Adrenal gland (tissue), 5 donors: ENCODE measurements at regions not wholly inside any gene's neighbourhood (a gene's known extent, or its start where the extent isn't known, plus 50 kb on each side); places are given as distances from the start of the nearest gene placed in this dataset.
"Not testable (repeated sequence)": the region's sequence is repeated elsewhere in the genome, so short reads cannot be mapped to it uniquely, and the experiment has no call there.

Source experiments
- POLR2A ChIP-seq, 2 donors: fragments of 450-650 bp; IDR thresholded peaks; one replicate each; pipeline ENCODE4 v1.6.1; 2017; ENCODE audit warnings: antibody characterized with exemption in 2 of 2, mild to moderate bottlenecking in 2 of 2, moderate library complexity in 1 of 2
- TF ChIP-seq, protein P1 (sequence below), 6 experiments: fragments of 450-650 bp in 4 of 6; fragments of 200-600 bp in 2 of 6; sonication (generic) in 1 of 6; IDR thresholded peaks; 1 replicate in 5 of 6; 2 replicates in 1 of 6; pipeline versions ENCODE4 v1.5.1 to v1.8.0; 2016 to 2021; ENCODE audit warnings: antibody characterized with exemption in 6 of 6, mild to moderate bottlenecking in 2 of 6, moderate library complexity in 1 of 6
- donor health status: DM: no; HTN: no; CAD: no.

- TF ChIP-seq, protein P1, sequence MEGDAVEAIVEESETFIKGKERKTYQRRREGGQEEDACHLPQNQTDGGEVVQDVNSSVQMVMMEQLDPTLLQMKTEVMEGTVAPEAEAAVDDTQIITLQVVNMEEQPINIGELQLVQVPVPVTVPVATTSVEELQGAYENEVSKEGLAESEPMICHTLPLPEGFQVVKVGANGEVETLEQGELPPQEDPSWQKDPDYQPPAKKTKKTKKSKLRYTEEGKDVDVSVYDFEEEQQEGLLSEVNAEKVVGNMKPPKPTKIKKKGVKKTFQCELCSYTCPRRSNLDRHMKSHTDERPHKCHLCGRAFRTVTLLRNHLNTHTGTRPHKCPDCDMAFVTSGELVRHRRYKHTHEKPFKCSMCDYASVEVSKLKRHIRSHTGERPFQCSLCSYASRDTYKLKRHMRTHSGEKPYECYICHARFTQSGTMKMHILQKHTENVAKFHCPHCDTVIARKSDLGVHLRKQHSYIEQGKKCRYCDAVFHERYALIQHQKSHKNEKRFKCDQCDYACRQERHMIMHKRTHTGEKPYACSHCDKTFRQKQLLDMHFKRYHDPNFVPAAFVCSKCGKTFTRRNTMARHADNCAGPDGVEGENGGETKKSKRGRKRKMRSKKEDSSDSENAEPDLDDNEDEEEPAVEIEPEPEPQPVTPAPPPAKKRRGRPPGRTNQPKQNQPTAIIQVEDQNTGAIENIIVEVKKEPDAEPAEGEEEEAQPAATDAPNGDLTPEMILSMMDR (IDR thresholded peaks at IDR 0.05) = not testable (repeated sequence)
- not testable (repeated sequence) for TF ChIP-seq POLR2A (IDR thresholded peaks at IDR 0.05)
These were observed 214.0 kb downstream of the LMLN start for GRCh38 chr3:198173929-198174574.
